NCI-H460 (cell line): ENCODE measurements at regions not wholly inside any gene's neighbourhood (a gene's known extent, or its start where the extent isn't known, plus 50 kb on each side); places are given as distances from the start of the nearest gene placed in this dataset.

Experiments used
- DNase-seq: peaks from one replicate; pipeline ENCODE4 v3.0.0-alpha.2; 2016; ENCODE audit warnings: low read depth; ENCODE audit errors: extremely low read depth

GRCh38 chr20:24773168-24773567 lies 175.9 kb upstream of the CST7 start:
- DNase-seq, result no peak

- DNase-seq, result no peak
Measured at GRCh38 chr20:24773751-24774201, 175.3 kb upstream of the CST7 start.

- no peak for DNase-seq
Measured at GRCh38 chr20:24775966-24776365, 173.1 kb upstream of the CST7 start.

- DNase-seq, result no peak
Measured at GRCh38 chr20:24776755-24777271, 172.3 kb upstream of the CST7 start.

GRCh38 chr20:24777746-24778145 lies 171.3 kb upstream of the CST7 start:
- DNase-seq, result no peak

- no peak for DNase-seq
Measured at GRCh38 chr20:24778585-24779031, 170.5 kb upstream of the CST7 start.

- DNase-seq, result no peak
Measured at GRCh38 chr20:24779131-24779530, 169.9 kb upstream of the CST7 start.

- no peak for DNase-seq
Measured at GRCh38 chr20:24779946-24780345, 169.1 kb upstream of the CST7 start.

GRCh38 chr20:24780674-24781417 lies 168.2 kb upstream of the CST7 start:
- DNase-seq, result no peak

GRCh38 chr20:24781418-24781980 lies 167.6 kb upstream of the CST7 start:
- peak; percentile 15 for DNase-seq

GRCh38 chr20:24782301-24782700 lies 166.8 kb upstream of the CST7 start:
- DNase-seq, result no peak

- DNase-seq, result no peak
Measured at GRCh38 chr20:24782801-24783630, 166.1 kb upstream of the CST7 start.

GRCh38 chr20:24783631-24784492 lies 165.2 kb upstream of the CST7 start:
- DNase-seq, result no peak

GRCh38 chr20:24784607-24785006 lies 164.5 kb upstream of the CST7 start:
- no peak for DNase-seq

- no peak for DNase-seq
Measured at GRCh38 chr20:24785141-24786110, 163.6 kb upstream of the CST7 start.

GRCh38 chr20:24786111-24786495 lies 163.0 kb upstream of the CST7 start:
- no peak for DNase-seq

GRCh38 chr20:24786646-24787045 lies 162.4 kb upstream of the CST7 start:
- DNase-seq, result no peak

GRCh38 chr20:24787071-24787470 lies 162.0 kb upstream of the CST7 start:
- no peak for DNase-seq

GRCh38 chr20:24787621-24788020 lies 161.4 kb upstream of the CST7 start:
- DNase-seq, result no peak
